ENCODE measurements at regions not wholly inside any gene's neighbourhood (a gene's known extent, or its start where the extent isn't known, plus 50 kb on each side); places are given as distances from the start of the nearest gene placed in this dataset.

DNA sequence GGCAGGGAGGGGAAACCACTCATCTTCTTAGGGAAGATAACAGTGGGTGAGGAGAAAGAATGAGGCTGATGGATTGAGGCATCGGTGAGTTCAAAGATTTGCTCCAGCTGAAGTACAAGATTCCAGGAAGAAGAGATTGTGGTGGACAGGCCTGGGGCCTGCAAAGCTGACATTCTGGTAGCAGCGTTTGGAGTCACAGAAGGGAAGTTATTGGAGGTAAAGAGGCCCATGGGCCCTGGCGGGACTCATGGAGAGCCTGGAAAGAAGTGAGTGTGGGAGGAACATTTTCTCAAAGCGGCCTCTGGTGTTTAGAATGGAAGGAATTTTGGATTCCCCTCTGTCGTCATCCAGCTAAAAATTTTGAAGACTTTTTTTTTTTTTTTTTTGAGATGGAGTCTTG lies 160.0 kb upstream of the KLF6 start:
- dilution Hi-C loops (cut with MboI; ENCODE audit: extremely low pct_ligation_motif_present, low sequenced_read_pairs), result no loop called here
- H3K36me3 ChIP-seq (ENCODE audit: control insufficient read depth in 2 of 2, extremely low read depth in 1 of 2, insufficient read depth in 2 of 2, low read length in 2 of 2), result no peaks in the 10 kb centered on the region
- H2AFZ ChIP-seq (ENCODE audit: control insufficient read depth, low read length), result no peak overlapping the region
- H3K9ac ChIP-seq (ENCODE audit: control insufficient read depth, extremely low read depth, insufficient read depth, low read length), result no peak overlapping the region
- H3K79me2 ChIP-seq (ENCODE audit: control insufficient read depth, insufficient read depth, low read length), result no peaks in the 10 kb centered on the region
- peaks cover 32% of the 10 kb centered on the region for H3K4me1 ChIP-seq (ENCODE audit: control insufficient read depth, extremely low read depth, insufficient read depth, low read length)
- H3K27me3 ChIP-seq (ENCODE audit: control insufficient read depth, extremely low read depth, insufficient read depth, low read length), result no peaks in the 10 kb centered on the region
- H3K9me1 ChIP-seq (ENCODE audit: control insufficient read depth, extremely low read depth, insufficient read depth, low read length), result no peaks in the 10 kb centered on the region
- H4K20me1 ChIP-seq (ENCODE audit: control insufficient read depth, extremely low read depth, insufficient read depth, low read length), result no peaks in the 10 kb centered on the region
- DNase-seq (ENCODE audit: low read depth, low spot score), result no peak
- H3K27ac ChIP-seq (ENCODE audit: control insufficient read depth, insufficient read depth, low read length), result no peak overlapping the region
- no peak overlapping the region for H3K4me3 ChIP-seq (ENCODE audit: control insufficient read depth in 2 of 3, extremely low read depth in 1 of 3, insufficient read depth in 2 of 3, low read depth in 1 of 3, low read length in 3 of 3)
- H3K4me2 ChIP-seq (ENCODE audit: control insufficient read depth, extremely low read depth, insufficient read depth, low read depth, low read length), result no peak overlapping the region
- no peaks in the 10 kb centered on the region for H3K9me3 ChIP-seq (ENCODE audit: control insufficient read depth, low read depth, low read length)
- no peak for TF ChIP-seq EZH2 (IDR thresholded peaks at IDR 0.05; ENCODE audit: low read length)
- TF ChIP-seq, protein P1, sequence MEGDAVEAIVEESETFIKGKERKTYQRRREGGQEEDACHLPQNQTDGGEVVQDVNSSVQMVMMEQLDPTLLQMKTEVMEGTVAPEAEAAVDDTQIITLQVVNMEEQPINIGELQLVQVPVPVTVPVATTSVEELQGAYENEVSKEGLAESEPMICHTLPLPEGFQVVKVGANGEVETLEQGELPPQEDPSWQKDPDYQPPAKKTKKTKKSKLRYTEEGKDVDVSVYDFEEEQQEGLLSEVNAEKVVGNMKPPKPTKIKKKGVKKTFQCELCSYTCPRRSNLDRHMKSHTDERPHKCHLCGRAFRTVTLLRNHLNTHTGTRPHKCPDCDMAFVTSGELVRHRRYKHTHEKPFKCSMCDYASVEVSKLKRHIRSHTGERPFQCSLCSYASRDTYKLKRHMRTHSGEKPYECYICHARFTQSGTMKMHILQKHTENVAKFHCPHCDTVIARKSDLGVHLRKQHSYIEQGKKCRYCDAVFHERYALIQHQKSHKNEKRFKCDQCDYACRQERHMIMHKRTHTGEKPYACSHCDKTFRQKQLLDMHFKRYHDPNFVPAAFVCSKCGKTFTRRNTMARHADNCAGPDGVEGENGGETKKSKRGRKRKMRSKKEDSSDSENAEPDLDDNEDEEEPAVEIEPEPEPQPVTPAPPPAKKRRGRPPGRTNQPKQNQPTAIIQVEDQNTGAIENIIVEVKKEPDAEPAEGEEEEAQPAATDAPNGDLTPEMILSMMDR (optimal IDR thresholded peaks at IDR 0.05 in 1 of 3, IDR thresholded peaks at IDR 0.05 in 1 of 3, conservative IDR thresholded peaks at IDR 0.05 in 1 of 3; ENCODE audit: extremely low read depth in 1 of 3, insufficient read depth in 2 of 3, low read length in 3 of 3), result no peak
- no peak for FAIRE-seq

DNA sequence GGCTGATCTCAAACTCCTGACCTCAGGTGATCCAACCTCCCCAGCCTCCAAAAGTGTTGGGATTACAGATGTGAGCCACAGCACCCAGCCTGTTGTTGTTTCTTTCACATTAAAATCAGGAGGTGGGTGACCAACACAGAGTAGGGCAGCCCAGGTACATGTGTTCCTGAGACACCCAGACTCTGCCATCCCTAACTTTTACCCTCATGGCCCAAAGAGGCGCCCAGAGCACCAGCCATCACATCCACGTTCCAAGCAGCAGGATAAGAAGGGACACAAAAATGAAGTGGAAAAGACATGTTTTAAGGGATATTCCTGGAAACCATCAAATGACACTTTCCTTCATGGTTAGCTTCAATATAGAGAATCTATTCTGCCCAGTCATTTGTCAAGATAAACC lies 159.6 kb upstream of the KLF6 start:
- Histone ChIP-seq H3K36me3 (ENCODE audit: control insufficient read depth in 2 of 2, extremely low read depth in 1 of 2, insufficient read depth in 2 of 2, low read length in 2 of 2) (no peaks in the 10 kb centered on the region), H3K27me3 (ENCODE audit: control insufficient read depth, extremely low read depth, insufficient read depth, low read length) (no peaks in the 10 kb centered on the region), H3K27ac (ENCODE audit: control insufficient read depth, insufficient read depth, low read length) (no peak overlapping the region), H3K4me1 (ENCODE audit: control insufficient read depth, extremely low read depth, insufficient read depth, low read length) (peaks cover 32% of the 10 kb centered on the region), H3K9me1 (ENCODE audit: control insufficient read depth, extremely low read depth, insufficient read depth, low read length) (no peaks in the 10 kb centered on the region), H3K9ac (ENCODE audit: control insufficient read depth, extremely low read depth, insufficient read depth, low read length) (no peak overlapping the region), H3K4me3 (ENCODE audit: control insufficient read depth in 2 of 3, extremely low read depth in 1 of 3, insufficient read depth in 2 of 3, low read depth in 1 of 3, low read length in 3 of 3) (no peak overlapping the region), H3K4me2 (ENCODE audit: control insufficient read depth, extremely low read depth, insufficient read depth, low read depth, low read length) (no peak overlapping the region), H3K9me3 (ENCODE audit: control insufficient read depth, low read depth, low read length) (no peaks in the 10 kb centered on the region), H2AFZ (ENCODE audit: control insufficient read depth, low read length) (no peak overlapping the region), H4K20me1 (ENCODE audit: control insufficient read depth, extremely low read depth, insufficient read depth, low read length) (no peaks in the 10 kb centered on the region), H3K79me2 (ENCODE audit: control insufficient read depth, insufficient read depth, low read length) (no peaks in the 10 kb centered on the region)
- no peak for TF ChIP-seq EZH2 (IDR thresholded peaks at IDR 0.05; ENCODE audit: low read length)
- TF ChIP-seq, protein P1 (optimal IDR thresholded peaks at IDR 0.05 in 1 of 3, IDR thresholded peaks at IDR 0.05 in 1 of 3, conservative IDR thresholded peaks at IDR 0.05 in 1 of 3; ENCODE audit: extremely low read depth in 1 of 3, insufficient read depth in 2 of 3, low read length in 3 of 3), result no peak
- dilution Hi-C loops (cut with MboI; ENCODE audit: extremely low pct_ligation_motif_present, low sequenced_read_pairs), result no loop called here
- DNase-seq (ENCODE audit: low read depth, low spot score) (no peak), FAIRE-seq (no peak)

All from keratinocyte (primary cell).